HepG2 (cell line): ENCODE measurements at regions not wholly inside any gene's neighbourhood (a gene's known extent, or its start where the extent isn't known, plus 50 kb on each side); places are given as distances from the start of the nearest gene placed in this dataset.

Source experiments
- ATAC-seq: fragments of 200-7000 bp; cut with Tn5 transposase; 3 replicates; pipeline ENCODE4 v1.9.1; 2020; ENCODE audit warnings: mild to moderate bottlenecking, moderate library complexity
- BruUV-seq: library from RNA; stranded (reverse); fragments of 400-500 nt; replicated peaks from 2 replicates; lab custom pipeline; 2021; lab: Mats Ljungman, UMichigan
- CTCF ChIA-PET: fragments of 300-600 bp; formaldehyde crosslinking; extraction: SDS; loops from one replicate; lab custom pipeline; 2021; ENCODE audit warnings: low total read pairs, inconsistent platforms, low intra/inter-chr PET ratio; lab: Yijun Ruan, JAX
- POLR2A ChIA-PET: fragments of 350-600 bp; sonication (Branson Sonifier 250); formaldehyde crosslinking; loops from one replicate; lab custom pipeline; 2020; ENCODE audit warnings: antibody characterized with exemption, inconsistent platforms; lab: Yijun Ruan, JAX
- DNase-seq: peaks from one replicate; pipeline ENCODE4 v3.0.0-alpha.2; 2015; ENCODE audit warnings: low spot score
- FAIRE-seq: peaks from 3 replicates; lab custom pipeline; 2011; peaks lifted over from hg19 to GRCh38; lab: Jason Lieb, UNC
- H2AFZ ChIP-seq: one replicate; pipeline ENCODE4 v1.6.1; 2011; ENCODE audit warnings: low read length, inconsistent platforms
- H3K27ac ChIP-seq: fragments of 300-600 bp; 3 replicates; pipeline ENCODE4 v1.8.0; 2011; ENCODE audit warnings: mixed run types, mild to moderate bottlenecking, mixed read lengths, low read length, inconsistent platforms; ENCODE audit not compliant: insufficient read depth; ENCODE audit errors: extremely low read length
- H3K27me3 ChIP-seq, 2 experiments: fragments of 200-600 bp in 1 of 2; 2 replicates in 1 of 2; 3 replicates in 1 of 2; pipeline versions ENCODE4 v1.6.0 to v1.8.0; 2011; ENCODE audit warnings: low read length in 2 of 2, mild to moderate bottlenecking in 2 of 2, moderate library complexity in 2 of 2, inconsistent platforms in 1 of 2; ENCODE audit not compliant: insufficient read depth in 2 of 2, control insufficient read depth in 1 of 2
- H3K36me3 ChIP-seq, 2 experiments: fragments of 200-600 bp in 1 of 2; replicated peaks in 1 of 2; 2 replicates in 1 of 2; 3 replicates in 1 of 2; pipeline versions ENCODE4 v1.5.1 to v1.8.0; 2011; ENCODE audit warnings: low read length in 2 of 2, inconsistent platforms in 1 of 2; ENCODE audit not compliant: insufficient read depth in 2 of 2, control insufficient read depth in 1 of 2
- H3K4me1 ChIP-seq: 2 replicates; pipeline ENCODE4 v1.5.1; 2012; ENCODE audit warnings: low read length, inconsistent platforms; ENCODE audit not compliant: insufficient read depth
- H3K4me2 ChIP-seq: 2 replicates; pipeline ENCODE4 v1.6.0; 2011; ENCODE audit warnings: low read depth, low read length, inconsistent platforms
- H3K4me3 ChIP-seq, 3 experiments: fragments of 200-600 bp in 1 of 3; sonication (generic), shearing (Covaris generic) in 1 of 3; replicated peaks in 1 of 3; 2 replicates each; pipeline ENCODE4 v1.5.1; 2011 to 2016; ENCODE audit warnings: low read length in 3 of 3, inconsistent platforms in 2 of 3, low read depth in 2 of 3, mild to moderate bottlenecking in 2 of 3, control low read depth in 1 of 3, mixed read lengths in 1 of 3; ENCODE audit not compliant: insufficient read depth in 1 of 3
- H3K79me2 ChIP-seq: one replicate; pipeline ENCODE4 v1.6.1; 2011; ENCODE audit warnings: low read length, inconsistent platforms; ENCODE audit not compliant: insufficient read depth
- H3K9ac ChIP-seq: 2 replicates; pipeline ENCODE4 v1.6.0; 2011; ENCODE audit warnings: mild to moderate bottlenecking, low read depth, low read length, inconsistent platforms; ENCODE audit not compliant: insufficient read depth
- H3K9me3 ChIP-seq: 2 replicates; pipeline ENCODE4 v1.5.1; 2012; ENCODE audit warnings: mild to moderate bottlenecking, low read length
- H4K20me1 ChIP-seq: 2 replicates; pipeline ENCODE4 v1.6.0; 2011; ENCODE audit warnings: inconsistent platforms, mild to moderate bottlenecking, low read length, moderate library complexity; ENCODE audit not compliant: insufficient read depth
- NFE2L2 ChIP-seq: fragments of 150-350 bp; IDR thresholded peaks from 2 replicates; pipeline ENCODE4 v1.6.1; 2014; ENCODE audit warnings: low read length
- ZBTB49 ChIP-seq: sonication (generic); formaldehyde crosslinking; IDR thresholded peaks from 2 replicates; pipeline ENCODE4 v1.4.0; 2020; ENCODE audit warnings: missing genetic modification reagents, borderline replicate concordance
- ZNF263 ChIP-seq: sonication (generic); formaldehyde crosslinking; IDR thresholded peaks from 2 replicates; pipeline ENCODE4 v1.4.0; 2020; ENCODE audit warnings: missing genetic modification reagents
- ZNF773 ChIP-seq: sonication (generic); formaldehyde crosslinking; IDR thresholded peaks from 2 replicates; pipeline ENCODE4 v1.4.0; 2020; ENCODE audit warnings: missing genetic modification reagents, borderline replicate concordance
- WGBS: methylation state at CpG from one replicate; pipeline ENCODE4 v1.1.6; 2017; ENCODE audit warnings: low lambda C conversion rate; 5-methylcytosine and 5-hydroxymethylcytosine counted together
- in situ Hi-C: cut with HindIII; loops from 2 replicates; pipeline ENCODE4 v1.10.0; 2017; ENCODE audit warnings: low pct_unique_long_range_greater_than_20kb; ENCODE audit not compliant: extremely low pct_ligation_motif_present
- intact Hi-C: fragments of 100-400 bp; cut with micrococcal nuclease; formaldehyde crosslinking; loops from one replicate; pipeline ENCODE4 v1.10.0; 2022; ENCODE audit not compliant: unreplicated experiment

- no peak overlapping the region for H3K27ac ChIP-seq
- ATAC-seq: no peak
- no peaks in the 10 kb centered on the region for H3K36me3 ChIP-seq
- intact Hi-C loops: no loop called here
- in situ Hi-C loops: no loop called here
- TF ChIP-seq NFE2L2 (peak; percentile 64; the same call in 1 of the 2 replicates), ZBTB49 (CRISPR knock-in tag) (no peak)
- H4K20me1 ChIP-seq: no peaks in the 10 kb centered on the region
- no peak overlapping the region for H3K4me2 ChIP-seq
- H3K9ac ChIP-seq: no peak overlapping the region
- no peak overlapping the region for H2AFZ ChIP-seq
- H3K27me3 ChIP-seq: no peaks in the 10 kb centered on the region
- H3K9me3 ChIP-seq: no peaks in the 10 kb centered on the region
- no peaks in the 10 kb centered on the region for H3K79me2 ChIP-seq
- no peak for FAIRE-seq
- DNase-seq: no peak
- WGBS: 34% methylated on average over 6 of the region's 6 CpGs
- H3K4me3 ChIP-seq: no peak overlapping the region
- H3K4me1 ChIP-seq: no peaks in the 10 kb centered on the region
- no TSS peak for BruUV-seq
- POLR2A ChIA-PET: no interaction called here
- CTCF ChIA-PET: no interaction called here
These were observed 947.7 kb downstream of the TUSC7 start for GRCh38 chr3:117657278-117657677.

GRCh38 chr3:117660941-117661817 lies 951.6 kb downstream of the TUSC7 start:
- no peaks in the 10 kb centered on the region for H3K9me3 ChIP-seq
- H3K4me3 ChIP-seq: no peak overlapping the region
- POLR2A ChIA-PET: no interaction called here
- TF ChIP-seq ZNF263 (CRISPR knock-in tag) (no peak), ZNF773 (CRISPR knock-in tag) (no peak)
- 2% methylated on average over 2 of the region's 2 CpGs for WGBS
- no peak overlapping the region for H3K27ac ChIP-seq
- no peak overlapping the region for H3K9ac ChIP-seq
- DNase-seq (no peak), FAIRE-seq (no peak), ATAC-seq (no peak)
- H3K27me3 ChIP-seq: no peaks in the 10 kb centered on the region
- CTCF ChIA-PET: no interaction called here
- in situ Hi-C loops (no loop called here), intact Hi-C loops (no loop called here)
- no TSS peak for BruUV-seq
- no peaks in the 10 kb centered on the region for H3K79me2 ChIP-seq
- no peaks in the 10 kb centered on the region for H3K36me3 ChIP-seq
- H3K4me1 ChIP-seq: no peaks in the 10 kb centered on the region
- H3K4me2 ChIP-seq: no peak overlapping the region
- H4K20me1 ChIP-seq: no peaks in the 10 kb centered on the region
- H2AFZ ChIP-seq: no peak overlapping the region
